Uterus (tissue), 2 donors: ENCODE measurements at regions not wholly inside any gene's neighbourhood (a gene's known extent, or its start where the extent isn't known, plus 50 kb on each side); places are given as distances from the start of the nearest gene placed in this dataset.

ENCODE experiments used
- POLR2A ChIP-seq, 2 donors: fragments of 450-650 bp; IDR thresholded peaks; one replicate each; pipeline ENCODE4 v1.6.1; 2016; ENCODE audit warnings: antibody characterized with exemption in 2 of 2, mild to moderate bottlenecking in 1 of 2, moderate library complexity in 1 of 2
- TF ChIP-seq, protein P1 (sequence below), 4 experiments: fragments of 200-600 bp in 2 of 4; fragments of 450-650 bp in 2 of 4; sonication (generic) in 2 of 4; IDR thresholded peaks; one replicate each; pipeline ENCODE4 v1.5.1; 2016 to 2019; ENCODE audit warnings: antibody characterized with exemption in 4 of 4, mild to moderate bottlenecking in 2 of 4, moderate library complexity in 1 of 4

GRCh38 chr5:164210491-164210890 is 705.1 kb downstream of the MAT2B start:
- TF ChIP-seq, protein P1, sequence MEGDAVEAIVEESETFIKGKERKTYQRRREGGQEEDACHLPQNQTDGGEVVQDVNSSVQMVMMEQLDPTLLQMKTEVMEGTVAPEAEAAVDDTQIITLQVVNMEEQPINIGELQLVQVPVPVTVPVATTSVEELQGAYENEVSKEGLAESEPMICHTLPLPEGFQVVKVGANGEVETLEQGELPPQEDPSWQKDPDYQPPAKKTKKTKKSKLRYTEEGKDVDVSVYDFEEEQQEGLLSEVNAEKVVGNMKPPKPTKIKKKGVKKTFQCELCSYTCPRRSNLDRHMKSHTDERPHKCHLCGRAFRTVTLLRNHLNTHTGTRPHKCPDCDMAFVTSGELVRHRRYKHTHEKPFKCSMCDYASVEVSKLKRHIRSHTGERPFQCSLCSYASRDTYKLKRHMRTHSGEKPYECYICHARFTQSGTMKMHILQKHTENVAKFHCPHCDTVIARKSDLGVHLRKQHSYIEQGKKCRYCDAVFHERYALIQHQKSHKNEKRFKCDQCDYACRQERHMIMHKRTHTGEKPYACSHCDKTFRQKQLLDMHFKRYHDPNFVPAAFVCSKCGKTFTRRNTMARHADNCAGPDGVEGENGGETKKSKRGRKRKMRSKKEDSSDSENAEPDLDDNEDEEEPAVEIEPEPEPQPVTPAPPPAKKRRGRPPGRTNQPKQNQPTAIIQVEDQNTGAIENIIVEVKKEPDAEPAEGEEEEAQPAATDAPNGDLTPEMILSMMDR (IDR thresholded peaks at IDR 0.05) = no peak
- no peak for TF ChIP-seq POLR2A (IDR thresholded peaks at IDR 0.05)
